IMR-90 (cell line): ENCODE measurements at regions not wholly inside any gene's neighbourhood (a gene's known extent, or its start where the extent isn't known, plus 50 kb on each side); places are given as distances from the start of the nearest gene placed in this dataset.

ENCODE experiments used
- ATAC-seq: fragments of 200-7000 bp; cut with Tn5 transposase; 2 replicates; pipeline ENCODE4 v1.9.1; 2020; ENCODE audit warnings: low read depth, mild to moderate bottlenecking, moderate library complexity
- BruUV-seq: library from RNA; stranded (reverse); fragments of 400-500 nt; replicated peaks from 2 replicates; lab custom pipeline; 2021; lab: Mats Ljungman, UMichigan
- CTCF ChIA-PET: fragments of 300-600 bp; formaldehyde crosslinking; extraction: SDS; loops from one replicate; lab custom pipeline; 2021; ENCODE audit warnings: antibody characterized with exemption; lab: Yijun Ruan, JAX
- POLR2A ChIA-PET: fragments of 300-600 bp; sonication (Branson Sonifier 250); formaldehyde crosslinking; loops from one replicate; lab custom pipeline; 2022; ENCODE audit warnings: antibody characterized with exemption; ENCODE audit not compliant: unreplicated experiment; lab: Charles Lee
- DNase-seq: peaks from one replicate; pipeline ENCODE4 v3.0.0; 2013
- H2AFZ ChIP-seq: replicated peaks from 2 replicates; pipeline ENCODE3; 2013; ENCODE audit warnings: low read length, mild to moderate bottlenecking; ENCODE audit not compliant: poor library complexity
- H2AK5ac ChIP-seq: 2 replicates; pipeline ENCODE4 v1.6.1; 2013; ENCODE audit warnings: low read depth, low read length, inconsistent platforms
- H2AK9ac ChIP-seq: replicated peaks from 2 replicates; pipeline ENCODE3; 2013; ENCODE audit warnings: mild to moderate bottlenecking, low read depth, low read length, moderate library complexity; ENCODE audit not compliant: poor library complexity
- H2BK120ac ChIP-seq: 2 replicates; pipeline ENCODE4 v1.6.1; 2013; ENCODE audit warnings: low read depth, low read length, inconsistent platforms
- H2BK15ac ChIP-seq: 3 replicates; pipeline ENCODE4 v1.6.1; 2013; ENCODE audit warnings: low read depth, low read length, inconsistent platforms
- H2BK20ac ChIP-seq: 2 replicates; pipeline ENCODE4 v1.6.1; 2013; ENCODE audit warnings: low read depth, mild to moderate bottlenecking, inconsistent platforms, low read length, moderate library complexity
- H2BK5ac ChIP-seq: 2 replicates; pipeline ENCODE4 v1.6.1; 2013; ENCODE audit warnings: mild to moderate bottlenecking, low read depth, low read length, inconsistent platforms; ENCODE audit not compliant: poor library complexity, severe bottlenecking
- H3K14ac ChIP-seq: replicated peaks from 2 replicates; pipeline ENCODE4 v1.6.1; 2013; ENCODE audit warnings: low read depth, low read length, inconsistent platforms
- H3K18ac ChIP-seq: 2 replicates; pipeline ENCODE4 v1.6.1; 2013; ENCODE audit warnings: low read depth, low read length, control low read depth
- H3K23ac ChIP-seq: 2 replicates; pipeline ENCODE4 v1.6.1; 2013; ENCODE audit warnings: low read depth, low read length, inconsistent platforms
- H3K27ac ChIP-seq: 2 replicates; pipeline ENCODE4 v1.5.1; 2013; ENCODE audit warnings: mild to moderate bottlenecking, control low read depth, low read length; ENCODE audit not compliant: insufficient read depth
- H3K27me3 ChIP-seq: 2 replicates; pipeline ENCODE4 v1.6.1; 2013; ENCODE audit warnings: low read length; ENCODE audit not compliant: control insufficient read depth, insufficient read depth
- H3K36me3 ChIP-seq: 2 replicates; pipeline ENCODE4 v1.6.1; 2013; ENCODE audit warnings: low read length, mixed read lengths; ENCODE audit not compliant: control insufficient read depth, insufficient read depth
- H3K4ac ChIP-seq: 2 replicates; pipeline ENCODE4 v1.6.1; 2013; ENCODE audit warnings: low read depth, low read length, inconsistent platforms
- H3K4me1 ChIP-seq: 2 replicates; pipeline ENCODE4 v1.6.1; 2013; ENCODE audit warnings: low read length, mixed read lengths; ENCODE audit not compliant: control insufficient read depth, insufficient read depth
- H3K4me2 ChIP-seq: 2 replicates; pipeline ENCODE4 v1.6.1; 2013; ENCODE audit warnings: low read depth, mild to moderate bottlenecking, control low read depth, low read length, moderate library complexity
- H3K4me3 ChIP-seq: 2 replicates; pipeline ENCODE4 v1.5.1; 2013; ENCODE audit warnings: low read depth, mild to moderate bottlenecking, control low read depth, low read length, moderate library complexity; ENCODE audit not compliant: insufficient read depth
- H3K56ac ChIP-seq: 2 replicates; pipeline ENCODE4 v1.6.1; 2013; ENCODE audit warnings: low read length, inconsistent platforms; ENCODE audit not compliant: insufficient read depth; ENCODE audit errors: extremely low read depth
- H3K79me1 ChIP-seq, 2 experiments: 2 replicates each; pipeline ENCODE4 v1.6.1; 2013; ENCODE audit warnings: low read length in 2 of 2, inconsistent platforms in 1 of 2, low read depth in 1 of 2
- H3K9ac ChIP-seq: 2 replicates; pipeline ENCODE4 v1.6.1; 2013; ENCODE audit warnings: low read depth, low read length, control low read depth
- H3K9me1 ChIP-seq: 2 replicates; pipeline ENCODE4 v1.6.1; 2013; ENCODE audit warnings: low read length, inconsistent platforms; ENCODE audit not compliant: insufficient read depth
- H3K9me3 ChIP-seq: 2 replicates; pipeline ENCODE4 v1.6.1; 2013; ENCODE audit warnings: low read length; ENCODE audit not compliant: control insufficient read depth, insufficient read depth
- H4K20me1 ChIP-seq: 2 replicates; pipeline ENCODE4 v1.6.1; 2013; ENCODE audit warnings: low read length, inconsistent platforms; ENCODE audit not compliant: insufficient read depth
- H4K5ac ChIP-seq: 2 replicates; pipeline ENCODE4 v1.6.1; 2013; ENCODE audit warnings: mild to moderate bottlenecking, low read depth, low read length, control low read depth
- H4K8ac ChIP-seq, 2 experiments: 2 replicates each; pipeline ENCODE4 v1.6.1; 2013; ENCODE audit warnings: low read depth in 2 of 2, low read length in 2 of 2, control low read depth in 1 of 2, inconsistent platforms in 1 of 2
- H4K91ac ChIP-seq: 2 replicates; pipeline ENCODE4 v1.6.1; 2013; ENCODE audit warnings: low read depth, low read length, inconsistent platforms; ENCODE audit not compliant: insufficient read depth
- BHLHE40 ChIP-seq: fragments of 150-350 bp; IDR thresholded peaks from 2 replicates; pipeline ENCODE4 v1.6.1; 2016; ENCODE audit warnings: mild to moderate bottlenecking, low read depth, low read length
- CHD1 ChIP-seq: IDR thresholded peaks from 2 replicates; pipeline ENCODE4 v1.6.1; 2012; ENCODE audit warnings: low read depth, low read length, improper control_type of control experiment
- CTCF ChIP-seq: conservative IDR thresholded peaks from 2 replicates; pipeline ENCODE4 v1.5.1; 2012; ENCODE audit warnings: mild to moderate bottlenecking, low read depth, low read length, improper control_type of control experiment
- ELK1 ChIP-seq: fragments of 150-350 bp; IDR thresholded peaks from 2 replicates; pipeline ENCODE4 v1.6.1; 2016; ENCODE audit warnings: low read depth, mild to moderate bottlenecking, low read length, moderate library complexity, borderline replicate concordance
- MAFK ChIP-seq: IDR thresholded peaks from 2 replicates; pipeline ENCODE4 v1.6.1; 2012; ENCODE audit warnings: low read depth, low read length, improper control_type of control experiment
- MAZ ChIP-seq: IDR thresholded peaks from 2 replicates; pipeline ENCODE4 v1.6.1; 2012; ENCODE audit warnings: low read depth, mild to moderate bottlenecking, low read length, improper control_type of control experiment, moderate library complexity, borderline replicate concordance
- NFE2L2 ChIP-seq: fragments of 150-350 bp; IDR thresholded peaks from 2 replicates; pipeline ENCODE4 v1.6.1; 2016; ENCODE audit warnings: low read depth, mild to moderate bottlenecking, low read length
- RCOR1 ChIP-seq: IDR thresholded peaks from 2 replicates; pipeline ENCODE4 v1.6.1; 2012; ENCODE audit warnings: mild to moderate bottlenecking, low read length, improper control_type of control experiment; ENCODE audit not compliant: insufficient replicate concordance
- RFX5 ChIP-seq: IDR thresholded peaks from 2 replicates; pipeline ENCODE4 v1.8.0; 2012; ENCODE audit warnings: low read depth, mild to moderate bottlenecking, low read length, moderate library complexity
- SMC3 ChIP-seq: fragments of 150-350 bp; IDR thresholded peaks from 2 replicates; pipeline ENCODE4 v1.6.1; 2016; ENCODE audit warnings: low read depth, mild to moderate bottlenecking, antibody characterized with exemption, low read length, moderate library complexity
- USF2 ChIP-seq: fragments of 150-350 bp; IDR thresholded peaks from 2 replicates; pipeline ENCODE4 v1.6.1; 2017; ENCODE audit warnings: mild to moderate bottlenecking, antibody characterized with exemption, low read length, low read depth
- WGBS, 2 experiments: methylation state at CpG; one replicate each; pipeline versions ENCODE4 v1.1.5 to v1.1.7; 2013; ENCODE audit warnings: missing lambda C conversion rate in 2 of 2; ENCODE audit not compliant: insufficient read length in 1 of 2; ENCODE audit errors: extremely low coverage in 2 of 2; 5-methylcytosine and 5-hydroxymethylcytosine counted together
- dilution Hi-C: fragments of 300-500 bp; cut with HindIII; formaldehyde crosslinking; loops from one replicate; pipeline ENCODE4 v1.14.3; 2018; ENCODE audit warnings: low sequenced_read_pairs; ENCODE audit not compliant: unreplicated experiment
- in situ Hi-C: fragments of 300-500 bp; cut with MboI; formaldehyde crosslinking; loops from 3 replicates; pipeline ENCODE4 v1.14.3; 2019; ENCODE audit warnings: low sequenced_read_pairs, inconsistent platforms, mixed read lengths
- intact Hi-C: fragments of 100-400 bp; cut with micrococcal nuclease; formaldehyde crosslinking; loops from 2 replicates; pipeline ENCODE4 v1.10.0; 2022

GRCh38 chr5:62206150-62206829, 99.7 kb upstream of the KIF2A start (continued):
- TF ChIP-seq CTCF (no peak), MAZ (no peak)

- H3K4me2 ChIP-seq = no peak overlapping the region
- no peak overlapping the region for H3K18ac ChIP-seq
- no peak overlapping the region for H2AK9ac ChIP-seq
- no peak overlapping the region for H2BK20ac ChIP-seq
- H3K27me3 ChIP-seq = no peaks in the 10 kb centered on the region
- no peak overlapping the region for H3K4me3 ChIP-seq
- H2BK5ac ChIP-seq = no peak overlapping the region
- H2BK15ac ChIP-seq = no peak overlapping the region
- 0% methylated on average over 1 of the region's 10 CpGs; no CpG with 5 or more reads in 1 of the 2 experiments for WGBS, 2 experiments
- intact Hi-C loops (no loop called here), dilution Hi-C loops (no loop called here), in situ Hi-C loops (no loop called here)
- no peak overlapping the region for H3K14ac ChIP-seq
- H4K8ac ChIP-seq = no peak overlapping the region
- H3K23ac ChIP-seq = no peak overlapping the region; the same call in 1 of the 2 replicates
- H2AFZ ChIP-seq = no peak overlapping the region
- H3K4me1 ChIP-seq = no peaks in the 10 kb centered on the region
- H3K79me1 ChIP-seq = no peaks in the 10 kb centered on the region
- no peaks in the 10 kb centered on the region for H3K9me3 ChIP-seq
- ChIA-PET CTCF (no interaction called here), POLR2A (no interaction called here)
- H3K4ac ChIP-seq = no peak overlapping the region
- BruUV-seq = no TSS peak
- H3K36me3 ChIP-seq = no peaks in the 10 kb centered on the region
- no peak overlapping the region for H3K56ac ChIP-seq
- H4K20me1 ChIP-seq = no peaks in the 10 kb centered on the region
- no peak overlapping the region for H2BK120ac ChIP-seq
- ATAC-seq = no peak
- H3K27ac ChIP-seq = no peak overlapping the region
- DNase-seq = no peak
- H4K91ac ChIP-seq = no peak overlapping the region
- no peak overlapping the region for H4K5ac ChIP-seq
- no peak overlapping the region for H3K9ac ChIP-seq
- H2AK5ac ChIP-seq = no peak overlapping the region
- H3K9me1 ChIP-seq = no peaks in the 10 kb centered on the region
- TF ChIP-seq MAZ (no peak), CHD1 (no peak), RFX5 (no peak), MAFK (no peak), SMC3 (no peak), NFE2L2 (no peak), USF2 (no peak), ELK1 (no peak), BHLHE40 (no peak), RCOR1 (no peak)
Observed at GRCh38 chr5:62208218-62208852, 97.7 kb upstream of the KIF2A start.
